ENCODE measurements at regions not wholly inside any gene's neighbourhood (a gene's known extent, or its start where the extent isn't known, plus 50 kb on each side); places are given as distances from the start of the nearest gene placed in this dataset.

- Histone ChIP-seq H3K36me3 (ENCODE audit: control insufficient read depth in 4 of 4, insufficient read depth in 4 of 4, low read length in 4 of 4) (no peaks in the 10 kb centered on the region), H3K4me3 (no peak overlapping the region), H3K27ac (ENCODE audit: low read depth in 1 of 2, low read length in 1 of 2) (no peak overlapping the region)
Measured at GRCh38 chr1:56149761-56150160, 429.6 kb downstream of the PLPP3 start.

GRCh38 chr1:56148326-56149193 lies 430.8 kb downstream of the PLPP3 start:
- no peak for DNase-seq
- H3K9me3 ChIP-seq (ENCODE audit: control insufficient read depth in 4 of 4, insufficient read depth in 3 of 4, low read length in 3 of 4): no peaks in the 10 kb centered on the region
- no peak for TF ChIP-seq CTCF (IDR thresholded peaks at IDR 0.05; ENCODE audit: control extremely low read depth, extremely low read depth)
- H3K27ac ChIP-seq (ENCODE audit: low read depth in 1 of 2, low read length in 1 of 2): no peak overlapping the region
- no peak overlapping the region for H3K9ac ChIP-seq (ENCODE audit: insufficient read depth in 1 of 2, low read length in 2 of 2)
- H3K27me3 ChIP-seq (ENCODE audit: control insufficient read depth in 3 of 3, insufficient read depth in 3 of 3, low read length in 2 of 3): no peaks in the 10 kb centered on the region
- 60% methylated on average over 6 of the region's 6 CpGs for WGBS, 2 donors
- H3K4me1 ChIP-seq (ENCODE audit: control insufficient read depth in 5 of 5, insufficient read depth in 5 of 5, low read length in 5 of 5): peaks cover 0 to 12% (median 9%) of the 10 kb centered on the region in 5 donors
- ATAC-seq (ENCODE audit: insufficient read depth, low FRiP score): no peak
- H3K36me3 ChIP-seq (ENCODE audit: control insufficient read depth in 4 of 4, insufficient read depth in 4 of 4, low read length in 4 of 4): no peaks in the 10 kb centered on the region
- H3K4me3 ChIP-seq: no peak overlapping the region

More at GRCh38 chr1:56149761-56150160, 429.6 kb downstream of the PLPP3 start:
- Histone ChIP-seq H3K9ac (ENCODE audit: insufficient read depth in 1 of 2, low read length in 2 of 2) (no peak overlapping the region), H3K4me1 (ENCODE audit: control insufficient read depth in 5 of 5, insufficient read depth in 5 of 5, low read length in 5 of 5) (peaks cover 0 to 12% (median 9%) of the 10 kb centered on the region in 5 donors), H3K27me3 (ENCODE audit: control insufficient read depth in 3 of 3, insufficient read depth in 3 of 3, low read length in 2 of 3) (no peaks in the 10 kb centered on the region), H3K9me3 (ENCODE audit: control insufficient read depth in 4 of 4, insufficient read depth in 3 of 4, low read length in 3 of 4) (no peaks in the 10 kb centered on the region)
- ATAC-seq (ENCODE audit: insufficient read depth, low FRiP score) (no peak), DNase-seq (no peak)
- TF ChIP-seq CTCF (IDR thresholded peaks at IDR 0.05; ENCODE audit: control extremely low read depth, extremely low read depth): no peak
- WGBS, 2 donors: 85 to 87% methylated on average over 6 of the region's 6 CpGs

GRCh38 chr1:56147459-56147858 lies 431.9 kb downstream of the PLPP3 start:
- no peak overlapping the region for H3K27ac ChIP-seq (ENCODE audit: low read depth in 1 of 2, low read length in 1 of 2)

More at GRCh38 chr1:56147459-56147858, 431.9 kb downstream of the PLPP3 start:
- no peak for TF ChIP-seq CTCF (IDR thresholded peaks at IDR 0.05; ENCODE audit: control extremely low read depth, extremely low read depth)
- 84 to 87% methylated on average over 1 of the region's 1 CpG for WGBS, 2 donors
- H3K4me1 ChIP-seq (ENCODE audit: control insufficient read depth in 5 of 5, insufficient read depth in 5 of 5, low read length in 5 of 5): peaks cover 0 to 12% (median 4%) of the 10 kb centered on the region in 5 donors
- no peak overlapping the region for H3K9ac ChIP-seq (ENCODE audit: insufficient read depth in 1 of 2, low read length in 2 of 2)
- no peak for ATAC-seq (ENCODE audit: insufficient read depth, low FRiP score)
- no peaks in the 10 kb centered on the region for H3K36me3 ChIP-seq (ENCODE audit: control insufficient read depth in 4 of 4, insufficient read depth in 4 of 4, low read length in 4 of 4)
- DNase-seq: no peak
- no peaks in the 10 kb centered on the region for H3K27me3 ChIP-seq (ENCODE audit: control insufficient read depth in 3 of 3, insufficient read depth in 3 of 3, low read length in 2 of 3)
- no peak overlapping the region for H3K4me3 ChIP-seq
- no peaks in the 10 kb centered on the region for H3K9me3 ChIP-seq (ENCODE audit: control insufficient read depth in 4 of 4, insufficient read depth in 3 of 4, low read length in 3 of 4)
